Fibroblast of the aortic adventitia (primary cell): ENCODE measurements at regions not wholly inside any gene's neighbourhood (a gene's known extent, or its start where the extent isn't known, plus 50 kb on each side); places are given as distances from the start of the nearest gene placed in this dataset.
"Not testable (repeated sequence)": the region's sequence is repeated elsewhere in the genome, so short reads cannot be mapped to it uniquely, and the experiment has no call there.

Experiments used
- DNase-seq: peaks from one replicate; pipeline ENCODE4 v3.0.0-alpha.2; 2010; ENCODE audit warnings: low read depth
- H3K4me3 ChIP-seq: 2 replicates; pipeline ENCODE4 v1.5.1; 2011; ENCODE audit warnings: low read depth, mild to moderate bottlenecking, control low read depth, low read length, moderate library complexity
- CTCF ChIP-seq: IDR thresholded peaks from 2 replicates; pipeline ENCODE4 v1.5.1; 2011; ENCODE audit warnings: mild to moderate bottlenecking, low read length, control low read depth, inconsistent platforms; ENCODE audit not compliant: insufficient read depth

GRCh38 chr2:65969161-65969560 lies 465.8 kb upstream of the MEIS1 start:
- TF ChIP-seq CTCF: no peak
- no peak overlapping the region for H3K4me3 ChIP-seq
- DNase-seq: no peak

GRCh38 chr2:65963303-65963702 lies 471.6 kb upstream of the MEIS1 start:
- not testable (repeated sequence) for H3K4me3 ChIP-seq, DNase-seq

GRCh38 chr2:65960953-65961352 lies 474.0 kb upstream of the MEIS1 start:
- H3K4me3 ChIP-seq: no peak overlapping the region
- TF ChIP-seq CTCF: no peak
- DNase-seq: no peak

GRCh38 chr2:65957886-65958285 lies 477.0 kb upstream of the MEIS1 start:
- H3K4me3 ChIP-seq: no peak overlapping the region
- no peak for DNase-seq
- TF ChIP-seq CTCF: no peak

GRCh38 chr2:65957454-65957853 lies 477.5 kb upstream of the MEIS1 start:
- TF ChIP-seq CTCF: no peak
- DNase-seq: no peak
- H3K4me3 ChIP-seq: no peak overlapping the region

- H3K4me3 ChIP-seq: no peak overlapping the region
- no peak for TF ChIP-seq CTCF
- DNase-seq: no peak
These were observed 479.7 kb upstream of the MEIS1 start for GRCh38 chr2:65955259-65955658.

GRCh38 chr2:65952966-65953761 lies 481.8 kb upstream of the MEIS1 start:
- H3K4me3 ChIP-seq: no peak overlapping the region
- no peak for DNase-seq
- TF ChIP-seq CTCF: no peak
